ENCODE measurements at regions not wholly inside any gene's neighbourhood (a gene's known extent, or its start where the extent isn't known, plus 50 kb on each side); places are given as distances from the start of the nearest gene placed in this dataset.

- TF ChIP-seq CTCF (IDR thresholded peaks at IDR 0.05) (no peak), EP300 (IDR thresholded peaks at IDR 0.05) (no peak)
Observed at GRCh38 chr13:44266772-44267171, 106.9 kb upstream of the SERP2 start.

All from suprapubic skin (tissue), 3 donors.